NCI-H1694 (cell line): ENCODE measurements at regions not wholly inside any gene's neighbourhood (a gene's known extent, or its start where the extent isn't known, plus 50 kb on each side); places are given as distances from the start of the nearest gene placed in this dataset.
A peak's percentile ranks its signal among the peaks of the same experiment; 100 is the strongest.

Source experiments
- DNase-seq: peaks from one replicate; lab custom pipeline; 2025; lab: John Stamatoyannopoulos, UW

GRCh38 chr5:67509402-67510186, 313.0 kb upstream of the CD180 start:
- no peak for DNase-seq

- no peak for DNase-seq
Observed at GRCh38 chr5:67506241-67506640, 309.6 kb upstream of the CD180 start.

DNA sequence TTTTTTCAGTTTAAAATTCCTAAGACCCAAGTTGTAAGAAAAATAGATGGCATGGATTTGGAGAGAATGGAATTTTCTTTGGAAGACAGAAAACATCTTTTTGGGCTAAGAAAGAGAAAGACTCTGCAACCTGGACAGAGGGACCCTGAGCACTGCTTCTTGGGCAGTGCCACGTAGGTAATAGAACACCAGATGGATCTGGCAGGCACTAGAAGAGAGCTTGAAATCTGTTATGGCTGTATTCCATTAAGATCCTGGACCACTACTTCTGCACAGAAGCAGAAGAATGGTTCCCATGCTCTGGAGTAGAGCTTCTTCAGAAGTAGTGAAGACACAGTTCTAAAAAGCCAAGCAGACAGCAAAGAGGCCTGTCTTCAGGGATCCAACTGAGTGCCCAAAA, 306.4 kb upstream of the CD180 start:
- no peak for DNase-seq

GRCh38 chr5:67496051-67496450, 299.5 kb upstream of the CD180 start:
- DNase-seq: no peak

DNA sequence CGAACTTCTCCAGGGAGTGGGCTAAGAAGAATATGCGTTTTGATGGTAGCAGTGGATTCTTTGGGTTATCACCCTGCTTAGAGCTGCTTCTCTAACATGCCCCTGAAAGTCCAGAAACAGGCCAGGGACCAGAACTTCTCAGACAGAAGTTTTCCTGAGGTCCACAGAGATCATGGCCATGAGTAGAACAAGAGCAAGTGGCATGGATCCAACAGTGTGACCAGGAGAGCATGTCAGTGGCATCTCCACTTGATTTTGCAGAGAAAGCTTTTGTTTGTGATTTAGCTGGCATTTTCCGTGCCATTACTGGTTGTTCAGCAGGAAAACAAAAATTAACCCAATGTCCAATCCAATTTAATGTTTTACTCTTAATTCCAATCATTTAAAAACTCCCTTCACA, 298.5 kb upstream of the CD180 start:
- no peak for DNase-seq

GRCh38 chr5:67494186-67494855, 297.7 kb upstream of the CD180 start:
- DNase-seq: no peak

DNA sequence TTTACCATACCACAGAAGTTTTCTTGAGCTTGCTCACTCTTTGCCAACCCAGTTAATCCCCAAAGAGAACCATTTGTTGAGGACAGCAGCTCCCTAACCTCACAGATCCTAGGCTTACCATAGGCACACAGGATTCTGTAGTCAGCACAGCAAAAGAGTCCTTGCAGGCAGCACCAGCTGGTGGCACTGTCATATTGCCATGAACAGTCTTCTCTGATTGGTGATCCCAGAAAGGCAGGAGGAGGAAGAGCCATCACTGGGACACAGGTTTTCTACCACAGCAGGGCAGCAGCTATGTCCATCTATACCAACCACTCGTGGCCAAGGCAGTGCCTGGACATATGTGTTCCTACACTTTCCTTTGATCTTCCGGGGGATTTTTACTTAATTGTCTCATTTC, 297.1 kb upstream of the CD180 start:
- DNase-seq: peak; percentile 59

DNA sequence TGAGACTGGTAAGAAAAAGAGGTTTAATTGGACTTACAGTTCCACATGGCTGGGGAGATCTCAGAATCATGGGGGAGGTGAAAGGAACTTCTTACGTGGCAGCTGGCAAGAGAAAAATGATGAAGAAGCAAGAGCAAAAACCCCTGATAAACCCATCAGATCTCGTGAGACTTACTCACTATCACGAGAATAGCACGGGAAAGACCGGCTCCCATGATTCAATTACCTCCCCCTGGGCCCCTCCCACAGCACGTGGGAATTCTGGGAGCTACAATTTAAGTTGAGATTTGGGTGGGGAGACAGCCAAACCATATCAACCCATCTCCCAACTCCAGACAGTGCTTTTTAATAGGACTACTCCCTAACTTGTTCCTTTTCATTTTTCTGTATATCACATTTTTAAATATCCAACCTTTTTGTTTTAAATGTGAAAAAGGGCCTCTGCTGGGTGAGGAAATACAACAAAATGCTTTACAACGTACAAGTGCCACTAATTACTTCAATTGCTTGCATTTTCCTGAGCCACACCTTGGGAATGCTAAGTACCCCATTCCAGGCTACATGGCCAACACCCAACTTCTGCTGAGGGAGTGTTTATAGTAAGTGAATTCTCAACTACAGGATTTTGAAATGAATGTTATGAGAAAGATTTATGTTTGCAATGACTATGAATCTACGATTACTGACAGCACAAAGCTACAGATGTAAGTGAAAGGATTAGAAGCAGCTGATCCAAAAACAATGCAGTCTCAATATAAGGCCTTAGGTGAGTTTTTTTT, 294.1 kb upstream of the CD180 start:
- no peak for DNase-seq

GRCh38 chr5:67488885-67489284, 292.3 kb upstream of the CD180 start:
- no peak for DNase-seq

GRCh38 chr5:67487862-67488261, 291.3 kb upstream of the CD180 start:
- DNase-seq: no peak

DNA sequence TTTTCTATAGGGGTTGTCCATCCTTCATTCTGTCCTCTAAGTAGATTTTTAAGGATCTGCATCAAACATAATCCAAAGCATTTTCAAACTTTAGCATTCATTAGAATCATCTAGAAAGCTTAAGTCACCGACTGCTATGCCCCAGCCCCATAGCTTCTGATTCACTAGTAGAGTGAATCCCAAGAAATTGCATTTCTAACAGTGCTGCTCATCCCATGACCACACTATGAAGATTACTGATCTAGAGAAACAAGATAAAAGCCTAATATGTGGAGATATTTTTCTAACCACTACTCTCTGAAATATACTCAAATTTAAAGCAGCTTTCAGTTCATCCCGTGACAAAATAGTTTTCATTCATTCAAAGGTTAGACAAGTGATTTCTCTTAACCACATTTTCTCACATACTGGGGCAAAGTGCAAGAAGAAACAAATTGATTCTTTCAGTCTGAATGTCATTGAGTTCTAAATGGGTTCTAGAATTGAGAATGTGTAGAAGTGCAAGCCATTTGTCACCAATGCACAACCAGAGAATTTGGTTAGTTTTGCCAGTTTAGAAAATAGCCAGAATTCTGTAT, 286.9 kb upstream of the CD180 start:
- no peak for DNase-seq

DNA sequence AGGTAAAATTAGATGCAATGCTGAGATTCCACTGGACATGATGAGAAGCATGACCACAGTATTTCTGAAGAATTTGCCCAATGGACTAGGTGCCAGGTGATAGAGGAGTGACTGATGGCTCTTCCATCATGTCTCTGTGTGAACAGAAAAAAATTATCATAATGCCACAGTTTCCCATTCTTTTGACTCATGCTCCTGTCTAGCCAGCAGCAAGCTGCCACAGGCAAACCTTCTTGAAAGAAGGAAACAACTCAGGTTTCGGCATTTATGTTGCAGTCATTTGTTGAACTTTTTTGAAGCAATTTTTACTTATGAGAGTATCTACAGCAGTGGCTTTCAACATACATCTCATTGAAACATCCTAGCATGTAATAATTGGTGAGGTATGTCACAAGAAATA, 284.8 kb upstream of the CD180 start:
- no peak for DNase-seq

GRCh38 chr5:67478337-67478736, 281.7 kb upstream of the CD180 start:
- DNase-seq: no peak

DNA sequence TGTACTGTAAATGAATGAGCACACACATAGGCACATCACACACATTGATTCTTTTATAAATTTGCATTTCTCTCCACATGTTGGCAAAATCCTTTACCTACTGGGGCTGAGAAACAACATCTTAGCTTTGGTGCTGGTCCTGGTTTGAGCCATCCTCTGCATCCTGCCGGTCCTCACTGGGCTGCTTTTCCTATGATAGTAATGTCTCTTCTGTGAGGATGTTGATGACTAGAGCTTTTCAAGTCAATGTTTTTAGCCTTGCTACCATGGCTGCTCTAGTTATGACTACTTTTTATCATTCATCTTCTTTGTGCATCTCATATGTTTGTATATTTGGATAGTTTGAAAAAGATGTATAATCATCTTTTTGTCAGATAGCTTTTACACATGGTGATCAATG, 280.4 kb upstream of the CD180 start:
- no peak for DNase-seq

- no peak for DNase-seq
Observed at GRCh38 chr5:67476531-67476930, 279.9 kb upstream of the CD180 start.

GRCh38 chr5:67475489-67475888, 278.9 kb upstream of the CD180 start:
- DNase-seq: no peak

DNA sequence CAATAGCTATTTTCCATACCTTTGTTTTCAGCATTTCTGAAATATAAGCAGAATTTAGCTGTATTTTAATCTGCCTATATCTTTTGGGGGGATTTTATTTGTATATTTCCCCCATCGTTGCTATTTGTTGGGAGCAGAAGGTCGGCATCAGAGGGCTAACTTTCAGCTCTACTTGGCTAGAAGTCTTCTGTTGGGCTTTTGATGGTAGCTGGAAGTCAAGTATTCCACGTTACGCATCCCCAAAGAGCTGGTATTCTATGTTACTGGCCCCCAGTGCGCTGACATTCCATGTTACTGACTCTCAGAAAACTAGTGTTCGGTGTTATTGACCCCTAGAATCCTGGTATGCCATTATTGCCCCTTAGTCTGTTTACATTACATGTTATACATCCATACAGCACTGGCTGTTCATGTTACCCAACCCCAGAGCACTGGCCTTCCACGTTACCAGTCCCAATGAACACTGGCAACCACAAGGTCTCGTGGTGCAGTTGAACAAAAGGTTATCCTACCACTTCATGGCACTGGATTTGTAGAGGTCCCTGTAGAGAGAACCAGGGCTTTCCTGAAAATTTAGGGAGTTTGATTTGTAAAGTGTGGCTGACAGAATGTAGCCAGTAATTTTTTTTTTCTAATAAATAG, 278.1 kb upstream of the CD180 start:
- no peak for DNase-seq

DNA sequence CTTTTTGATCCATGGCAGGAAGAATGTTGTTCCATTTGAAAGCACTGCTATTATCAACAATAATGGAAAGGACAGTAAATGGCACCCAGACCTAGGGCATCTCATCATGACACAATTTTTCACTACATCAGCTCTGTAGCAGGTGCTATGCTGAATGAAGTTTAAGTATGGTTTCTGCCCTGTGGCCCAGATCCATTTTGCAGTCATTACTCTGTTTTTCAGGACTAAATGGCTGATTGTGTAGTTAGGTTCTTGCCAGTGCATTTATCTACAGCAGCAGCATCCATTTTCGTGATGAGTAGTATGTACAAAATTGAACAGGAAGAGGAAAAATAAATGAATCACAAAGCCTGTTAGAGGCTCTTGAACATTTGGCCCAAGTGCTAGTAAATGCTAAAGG, 270.5 kb upstream of the CD180 start:
- no peak for DNase-seq

GRCh38 chr5:67465537-67466207, 269.1 kb upstream of the CD180 start:
- no peak for DNase-seq

- DNase-seq: peak; percentile 5
Observed at GRCh38 chr5:67462147-67462546, 265.5 kb upstream of the CD180 start.

- DNase-seq: no peak
Observed at GRCh38 chr5:67459253-67459652, 262.7 kb upstream of the CD180 start.

DNA sequence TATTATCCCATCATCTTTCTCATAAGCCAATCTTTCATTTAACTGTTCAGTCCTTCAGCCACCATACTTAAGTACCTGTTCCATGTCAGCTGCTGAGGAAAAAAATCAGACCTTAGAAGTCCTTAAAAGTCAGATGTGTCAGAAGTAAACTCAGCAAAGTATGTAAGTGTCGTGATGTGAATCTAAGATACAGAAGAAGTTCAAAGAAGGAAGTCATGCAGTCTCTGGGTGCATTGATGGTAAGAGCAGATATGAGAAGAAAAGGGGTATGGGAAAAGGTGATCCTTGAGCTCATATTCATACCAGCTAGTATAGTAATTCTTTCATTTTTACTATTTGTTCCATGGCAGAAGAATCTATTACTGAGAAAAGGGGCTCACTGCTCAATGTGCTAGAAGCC, 259.4 kb upstream of the CD180 start:
- no peak for DNase-seq
